H9 (cell line): ENCODE measurements at regions not wholly inside any gene's neighbourhood (a gene's known extent, or its start where the extent isn't known, plus 50 kb on each side); places are given as distances from the start of the nearest gene placed in this dataset.

ENCODE experiments used
- DNase-seq: peaks from one replicate; pipeline ENCODE4 v3.0.0-alpha.2; 2017
- H2AFZ ChIP-seq: one replicate; pipeline ENCODE4 v1.6.1; 2013; ENCODE audit warnings: mild to moderate bottlenecking, low read length, control low read depth, moderate library complexity
- H2AK5ac ChIP-seq: 2 replicates; pipeline ENCODE4 v1.6.1; 2013; ENCODE audit warnings: low read length, control low read depth, mixed read lengths; ENCODE audit not compliant: insufficient read length
- H2BK120ac ChIP-seq: one replicate; pipeline ENCODE4 v1.6.1; 2013; ENCODE audit warnings: low read depth, mild to moderate bottlenecking, low read length, control low read depth, inconsistent platforms; ENCODE audit not compliant: poor library complexity, severe bottlenecking
- H2BK12ac ChIP-seq: 2 replicates; pipeline ENCODE4 v1.6.1; 2013; ENCODE audit warnings: low read length, control low read depth, mixed read lengths, low read depth; ENCODE audit not compliant: insufficient read length
- H2BK15ac ChIP-seq: 2 replicates; pipeline ENCODE4 v1.6.1; 2013; ENCODE audit warnings: low read depth, low read length, control low read depth
- H2BK20ac ChIP-seq: one replicate; pipeline ENCODE4 v1.6.1; 2013; ENCODE audit warnings: low read depth, mild to moderate bottlenecking, low read length, control low read depth, inconsistent platforms; ENCODE audit not compliant: poor library complexity, severe bottlenecking
- H2BK5ac ChIP-seq: 2 replicates; pipeline ENCODE4 v1.6.1; 2013; ENCODE audit warnings: low read length, control low read depth, mixed read lengths; ENCODE audit not compliant: insufficient read length
- H3K14ac ChIP-seq: 2 replicates; pipeline ENCODE4 v1.6.1; 2013; ENCODE audit warnings: low read length, control low read depth; ENCODE audit not compliant: insufficient read depth
- H3K18ac ChIP-seq: 2 replicates; pipeline ENCODE4 v1.6.1; 2013; ENCODE audit warnings: low read depth, mild to moderate bottlenecking, mixed read lengths, low read length, control low read depth; ENCODE audit not compliant: insufficient read length
- H3K23ac ChIP-seq: 2 replicates; pipeline ENCODE4 v1.6.1; 2013; ENCODE audit warnings: low read length, control low read depth, mixed read lengths, low read depth; ENCODE audit not compliant: insufficient read length
- H3K23me2 ChIP-seq: 2 replicates; pipeline ENCODE4 v1.6.1; 2013; ENCODE audit warnings: low read depth, mild to moderate bottlenecking, mixed read lengths, low read length, control low read depth; ENCODE audit not compliant: insufficient read length, poor library complexity, severe bottlenecking
- H3K27ac ChIP-seq: 2 replicates; pipeline ENCODE4 v1.5.1; 2013; ENCODE audit warnings: low read length, control low read depth, mixed read lengths, low read depth; ENCODE audit not compliant: insufficient read length
- H3K27me3 ChIP-seq: 2 replicates; pipeline ENCODE4 v1.6.1; 2013; ENCODE audit warnings: low read length, control low read depth, inconsistent platforms; ENCODE audit not compliant: insufficient read depth
- H3K4ac ChIP-seq: 2 replicates; pipeline ENCODE4 v1.6.1; 2013; ENCODE audit warnings: low read depth, mild to moderate bottlenecking, control low read depth, inconsistent platforms, low read length, moderate library complexity
- H3K4me1 ChIP-seq: 2 replicates; pipeline ENCODE4 v1.6.1; 2013; ENCODE audit warnings: low read length, control low read depth, inconsistent platforms; ENCODE audit not compliant: insufficient read depth
- H3K4me2 ChIP-seq: 2 replicates; pipeline ENCODE4 v1.6.1; 2013; ENCODE audit warnings: low read length, control low read depth, mixed read lengths; ENCODE audit not compliant: insufficient read length, insufficient read depth
- H3K56ac ChIP-seq: 2 replicates; pipeline ENCODE4 v1.6.1; 2013; ENCODE audit warnings: low read depth, mild to moderate bottlenecking, mixed read lengths, low read length, control low read depth; ENCODE audit not compliant: insufficient read length
- H3K79me1 ChIP-seq: 2 replicates; pipeline ENCODE4 v1.6.1; 2013; ENCODE audit warnings: low read depth, mild to moderate bottlenecking, moderate library complexity, low read length, control low read depth, inconsistent platforms; ENCODE audit not compliant: insufficient read depth, poor library complexity, severe bottlenecking
- H3K79me2 ChIP-seq: 2 replicates; pipeline ENCODE4 v1.6.1; 2013; ENCODE audit warnings: low read length, control low read depth, inconsistent platforms; ENCODE audit not compliant: insufficient read depth
- H3K9ac ChIP-seq: 2 replicates; pipeline ENCODE4 v1.6.1; 2013; ENCODE audit warnings: low read length, control low read depth, mixed read lengths; ENCODE audit not compliant: insufficient read length; ENCODE audit errors: extremely low read depth
- H3K9me3 ChIP-seq: one replicate; pipeline ENCODE4 v1.6.1; 2013; ENCODE audit warnings: low read depth, low read length, inconsistent platforms; ENCODE audit not compliant: control insufficient read depth
- H3T11ph ChIP-seq: one replicate; pipeline ENCODE4 v1.6.1; 2013; ENCODE audit warnings: mild to moderate bottlenecking, low read length, control low read depth, inconsistent platforms
- H4K20me1 ChIP-seq: one replicate; pipeline ENCODE4 v1.6.1; 2013; ENCODE audit not compliant: control insufficient read depth, insufficient read length, insufficient read depth
- H4K5ac ChIP-seq: 2 replicates; pipeline ENCODE4 v1.6.1; 2013; ENCODE audit warnings: low read depth, mild to moderate bottlenecking, mixed read lengths, low read length, control low read depth; ENCODE audit not compliant: insufficient read length
- H4K8ac ChIP-seq: replicated peaks from 2 replicates; pipeline ENCODE4 v1.6.1; 2013; ENCODE audit warnings: low read length, control low read depth, mixed read lengths, low read depth; ENCODE audit not compliant: insufficient read length
- H4K91ac ChIP-seq: 2 replicates; pipeline ENCODE4 v1.6.1; 2013; ENCODE audit warnings: low read depth, mild to moderate bottlenecking, moderate library complexity, mixed read lengths, low read length, control low read depth; ENCODE audit not compliant: insufficient read length
- H3K27ac Mint-ChIP-seq, 3 experiments: 2 replicates in 2 of 3; 3 replicates in 1 of 3; pipeline ENCODE4 v1.8.0; 2020 to 2021; ENCODE audit warnings: mixed read lengths in 3 of 3, mild to moderate bottlenecking in 1 of 3, moderate library complexity in 1 of 3
- H3K27me3 Mint-ChIP-seq: 2 replicates; pipeline ENCODE4 v1.8.0; 2021; ENCODE audit warnings: low read depth, mild to moderate bottlenecking, moderate library complexity, mixed read lengths
- H3K36me3 Mint-ChIP-seq, 3 experiments: 2 replicates in 2 of 3; 3 replicates in 1 of 3; pipeline ENCODE4 v1.8.0; 2020 to 2021; ENCODE audit warnings: low read depth in 3 of 3, mixed read lengths in 3 of 3; ENCODE audit not compliant: insufficient read depth in 1 of 3
- H3K4me1 Mint-ChIP-seq, 2 experiments: 2 replicates each; pipeline ENCODE4 v1.8.0; 2020; ENCODE audit warnings: mixed read lengths in 2 of 2
- H3K4me3 Mint-ChIP-seq, 2 experiments: 2 replicates in 1 of 2; 3 replicates in 1 of 2; pipeline ENCODE4 v1.8.0; 2020 to 2021; ENCODE audit warnings: mild to moderate bottlenecking in 2 of 2, mixed read lengths in 2 of 2, moderate library complexity in 1 of 2
- H3K9me3 Mint-ChIP-seq, 2 experiments: 2 replicates in 1 of 2; 3 replicates in 1 of 2; pipeline ENCODE4 v1.8.0; 2020; ENCODE audit warnings: mild to moderate bottlenecking in 2 of 2, mixed read lengths in 2 of 2, moderate library complexity in 1 of 2
- WGBS: extraction: QIAGEN DNeasy Blood & Tissue Kit; methylation state at CpG from one replicate; pipeline ENCODE4 v1.1.7; 2013; ENCODE audit warnings: missing lambda C conversion rate, low lambda C conversion rate, mixed read lengths; ENCODE audit not compliant: insufficient read length; ENCODE audit errors: extremely low coverage; 5-methylcytosine and 5-hydroxymethylcytosine counted together
- TF ChIP-seq, protein P1 (sequence below): fragments of 200-600 bp; sonication (generic); conservative IDR thresholded peaks from 3 replicates; pipeline ENCODE4 v1.8.0; 2021; ENCODE audit warnings: antibody characterized with exemption, mild to moderate bottlenecking

DNA sequence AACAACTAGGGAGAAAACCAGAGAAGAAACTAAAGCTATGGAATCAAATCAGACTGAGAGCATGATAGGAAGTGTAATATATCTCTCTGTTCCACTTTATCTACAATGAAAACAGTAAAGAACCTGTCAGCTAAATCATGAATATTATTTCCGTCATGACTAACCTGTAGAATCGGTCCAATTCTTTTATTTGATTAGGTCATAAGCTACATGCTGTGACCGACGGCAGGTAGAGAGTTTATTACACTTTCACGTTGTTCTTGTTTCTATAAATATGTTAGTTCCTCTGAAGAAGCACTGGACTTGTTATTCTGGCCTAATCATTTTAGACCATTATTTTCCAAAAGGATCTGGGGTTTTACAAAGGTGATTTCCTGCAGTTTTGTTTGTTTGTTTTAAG, 91.1 kb downstream of the DMRTA1 start:
- no peak overlapping the region for H3K27ac ChIP-seq
- no peak overlapping the region for H4K8ac ChIP-seq
- WGBS, result no CpG with 5 or more reads among the region's 5 CpGs

More for the DNA sequence above, 91.1 kb downstream of the DMRTA1 start:
- H4K91ac ChIP-seq, result no peak overlapping the region
- H4K20me1 ChIP-seq, result no peaks in the 10 kb centered on the region
- no peaks in the 10 kb centered on the region for H3K79me2 ChIP-seq
- no peaks in the 10 kb centered on the region for H3K79me1 ChIP-seq
- no peak overlapping the region for H3K9ac ChIP-seq
- no peaks in the 10 kb centered on the region for H3K27me3 ChIP-seq
- no peak for DNase-seq
- no peak overlapping the region for H3K14ac ChIP-seq
- no peak overlapping the region for H3K18ac ChIP-seq
- no peak overlapping the region for H3K27ac Mint-ChIP-seq
- no peaks in the 10 kb centered on the region for H3K9me3 ChIP-seq
- H4K5ac ChIP-seq, result no peak overlapping the region
- no peak overlapping the region for H2BK15ac ChIP-seq
- H2BK12ac ChIP-seq, result no peak overlapping the region
- H2BK20ac ChIP-seq, result no peak overlapping the region
- H3K4me3 Mint-ChIP-seq, result no peak overlapping the region
- H2AK5ac ChIP-seq, result no peak overlapping the region
- H3K27me3 Mint-ChIP-seq, result no peaks in the 10 kb centered on the region
- H3K23me2 ChIP-seq, result no peaks in the 10 kb centered on the region
- H2AFZ ChIP-seq, result no peak overlapping the region
- TF ChIP-seq, protein P1, sequence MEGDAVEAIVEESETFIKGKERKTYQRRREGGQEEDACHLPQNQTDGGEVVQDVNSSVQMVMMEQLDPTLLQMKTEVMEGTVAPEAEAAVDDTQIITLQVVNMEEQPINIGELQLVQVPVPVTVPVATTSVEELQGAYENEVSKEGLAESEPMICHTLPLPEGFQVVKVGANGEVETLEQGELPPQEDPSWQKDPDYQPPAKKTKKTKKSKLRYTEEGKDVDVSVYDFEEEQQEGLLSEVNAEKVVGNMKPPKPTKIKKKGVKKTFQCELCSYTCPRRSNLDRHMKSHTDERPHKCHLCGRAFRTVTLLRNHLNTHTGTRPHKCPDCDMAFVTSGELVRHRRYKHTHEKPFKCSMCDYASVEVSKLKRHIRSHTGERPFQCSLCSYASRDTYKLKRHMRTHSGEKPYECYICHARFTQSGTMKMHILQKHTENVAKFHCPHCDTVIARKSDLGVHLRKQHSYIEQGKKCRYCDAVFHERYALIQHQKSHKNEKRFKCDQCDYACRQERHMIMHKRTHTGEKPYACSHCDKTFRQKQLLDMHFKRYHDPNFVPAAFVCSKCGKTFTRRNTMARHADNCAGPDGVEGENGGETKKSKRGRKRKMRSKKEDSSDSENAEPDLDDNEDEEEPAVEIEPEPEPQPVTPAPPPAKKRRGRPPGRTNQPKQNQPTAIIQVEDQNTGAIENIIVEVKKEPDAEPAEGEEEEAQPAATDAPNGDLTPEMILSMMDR, result no peak
- H3K4ac ChIP-seq, result no peak overlapping the region
- H3K36me3 Mint-ChIP-seq, result no peaks in the 10 kb centered on the region; a peak in 1 of 7 replicates
- no peak overlapping the region for H3T11ph ChIP-seq
- no peak overlapping the region for H3K4me2 ChIP-seq
- H2BK120ac ChIP-seq, result no peak overlapping the region
- H3K9me3 Mint-ChIP-seq, result no peaks in the 10 kb centered on the region
- H2BK5ac ChIP-seq, result no peak overlapping the region
- no peaks in the 10 kb centered on the region for H3K4me1 Mint-ChIP-seq
- H3K23ac ChIP-seq, result no peak overlapping the region
- no peaks in the 10 kb centered on the region for H3K4me1 ChIP-seq
- no peak overlapping the region for H3K56ac ChIP-seq
